ENCODE measurements at regions not wholly inside any gene's neighbourhood (a gene's known extent, or its start where the extent isn't known, plus 50 kb on each side); places are given as distances from the start of the nearest gene placed in this dataset.

GRCh38 chr6:165222315-165223025 is 86.9 kb downstream of the C6orf118 start:
- no TSS peak for BruUV-seq (replicated peaks)
- Histone ChIP-seq H3K4me3 (replicated peaks in 1 of 3; ENCODE audit: insufficient read depth in 1 of 3, low read depth in 2 of 3, low read length in 3 of 3) (no peak overlapping the region), H3K4me2 (ENCODE audit: low read depth, low read length) (no peak overlapping the region), H3K4me1 (ENCODE audit: insufficient read depth, low read length) (no peaks in the 10 kb centered on the region), H3K27ac (ENCODE audit: extremely low read length, insufficient read depth, low read length) (no peak overlapping the region), H3K79me2 (ENCODE audit: insufficient read depth, low read length) (no peaks in the 10 kb centered on the region), H4K20me1 (ENCODE audit: insufficient read depth, low read length) (no peaks in the 10 kb centered on the region), H3K27me3 (ENCODE audit: control insufficient read depth in 1 of 2, insufficient read depth in 2 of 2, low read length in 2 of 2) (no peaks in the 10 kb centered on the region), H3K36me3 (replicated peaks in 1 of 2; ENCODE audit: control insufficient read depth in 1 of 2, insufficient read depth in 2 of 2, low read length in 2 of 2) (no peaks in the 10 kb centered on the region), H3K9ac (ENCODE audit: insufficient read depth, low read depth, low read length) (no peak overlapping the region), H2AFZ (ENCODE audit: low read length) (no peak overlapping the region), H3K9me3 (ENCODE audit: low read length) (peaks cover 89% of the 10 kb centered on the region)
- no peak for FAIRE-seq
- TF ChIP-seq ZMYM2 (CRISPR knock-in tag; IDR thresholded peaks at IDR 0.05) (no peak), PHB2 (IDR thresholded peaks at IDR 0.05; ENCODE audit: partially characterized antibody) (no peak), MTF2 (CRISPR knock-in tag; IDR thresholded peaks at IDR 0.05; ENCODE audit: borderline replicate concordance) (no peak), CEBPZ (IDR thresholded peaks at IDR 0.05; ENCODE audit: low read length) (no peak), DDIT3 (CRISPR knock-in tag; IDR thresholded peaks at IDR 0.05) (no peak), IKZF4 (CRISPR knock-in tag; IDR thresholded peaks at IDR 0.05; ENCODE audit: borderline replicate concordance, low read depth, not compliant biosample characterization) (no peak), TEAD3 (CRISPR knock-in tag; optimal IDR thresholded peaks at IDR 0.05; ENCODE audit: borderline replicate concordance) (no peak), FOXC1 (CRISPR knock-in tag; IDR thresholded peaks at IDR 0.05; ENCODE audit: borderline replicate concordance) (no peak), ZNF230 (CRISPR knock-in tag; IDR thresholded peaks at IDR 0.05) (no peak)
- CTCF ChIA-PET (ENCODE audit: low intra/inter-chr PET ratio, low total read pairs), result no interaction called here
- no peak for DNase-seq (ENCODE audit: low spot score)
- POLR2A ChIA-PET, result no interaction called here
- in situ Hi-C loops (cut with HindIII; ENCODE audit: extremely low pct_ligation_motif_present, low pct_unique_long_range_greater_than_20kb), result no loop called here
- intact Hi-C loops (cut with micrococcal nuclease; ENCODE audit: unreplicated experiment), result no loop called here
- 6% methylated on average over 5 of the region's 5 CpGs for WGBS (ENCODE audit: low lambda C conversion rate)
- no peak for ATAC-seq

Data from HepG2 (cell line).